Kasumi-1 (cell line): ENCODE measurements at regions not wholly inside any gene's neighbourhood (a gene's known extent, or its start where the extent isn't known, plus 50 kb on each side); places are given as distances from the start of the nearest gene placed in this dataset.
A peak's percentile ranks its signal among the peaks of the same experiment; 100 is the strongest.
"Not testable (repeated sequence)": the region's sequence is repeated elsewhere in the genome, so short reads cannot be mapped to it uniquely, and the experiment has no call there.

Experiments used
- DNase-seq, 2 experiments: peaks; one replicate each; lab custom pipeline; 2025; lab: John Stamatoyannopoulos, UW

GRCh38 chr2:142575561-142575960 is 301.9 kb upstream of the KYNU start:
- DNase-seq = no peak

- no peak for DNase-seq
These were observed 303.1 kb upstream of the KYNU start for GRCh38 chr2:142574388-142574787.

GRCh38 chr2:142572346-142573132 is 304.9 kb upstream of the KYNU start:
- DNase-seq = no peak

- DNase-seq = no peak
These were observed 305.5 kb upstream of the KYNU start for GRCh38 chr2:142571934-142572333.

- DNase-seq = no peak
These were observed 314.6 kb upstream of the KYNU start for GRCh38 chr2:142562900-142563299.

- no peak for DNase-seq
These were observed 315.8 kb upstream of the KYNU start for GRCh38 chr2:142561656-142562055.

- peak; percentile 4 to 28 for DNase-seq
These were observed 320.1 kb upstream of the KYNU start for GRCh38 chr2:142557391-142557790.

GRCh38 chr2:142545999-142546398 is 331.5 kb upstream of the KYNU start:
- not testable (repeated sequence) for DNase-seq

- no peak for DNase-seq
These were observed 332.4 kb upstream of the KYNU start for GRCh38 chr2:142545036-142545435.

GRCh38 chr2:142544173-142544572 is 333.3 kb upstream of the KYNU start:
- DNase-seq = no peak

- DNase-seq = no peak
These were observed 335.0 kb upstream of the KYNU start for GRCh38 chr2:142542431-142542910.

GRCh38 chr2:142536966-142537365 is 340.5 kb upstream of the KYNU start:
- DNase-seq = no peak

GRCh38 chr2:142536492-142536891 is 341.0 kb upstream of the KYNU start:
- no peak for DNase-seq

- DNase-seq = no peak
These were observed 342.2 kb upstream of the KYNU start for GRCh38 chr2:142535311-142535710.

GRCh38 chr2:142533177-142533576 is 344.3 kb upstream of the KYNU start:
- no peak for DNase-seq

GRCh38 chr2:142531377-142531776 is 346.1 kb upstream of the KYNU start:
- DNase-seq = no peak

GRCh38 chr2:142525720-142526119 is 351.7 kb upstream of the KYNU start:
- DNase-seq = no peak

GRCh38 chr2:142521492-142521891 is 356.0 kb upstream of the KYNU start:
- no peak for DNase-seq

- no peak for DNase-seq
These were observed 362.0 kb upstream of the KYNU start for GRCh38 chr2:142515493-142515892.

- DNase-seq = no peak
These were observed 368.1 kb upstream of the KYNU start for GRCh38 chr2:142509401-142509800.

- DNase-seq = no peak
These were observed 372.7 kb upstream of the KYNU start for GRCh38 chr2:142504754-142505153.

- no peak for DNase-seq
These were observed 371.6 kb upstream of the LRP1B start for GRCh38 chr2:142502402-142502801.

GRCh38 chr2:142495141-142495540 is 364.3 kb upstream of the LRP1B start:
- DNase-seq = no peak

GRCh38 chr2:142489631-142490030 is 358.8 kb upstream of the LRP1B start:
- not testable (repeated sequence) for DNase-seq
